Renal cortical epithelial cell (primary cell): ENCODE measurements at regions not wholly inside any gene's neighbourhood (a gene's known extent, or its start where the extent isn't known, plus 50 kb on each side); places are given as distances from the start of the nearest gene placed in this dataset.
"Not testable (repeated sequence)": the region's sequence is repeated elsewhere in the genome, so short reads cannot be mapped to it uniquely, and the experiment has no call there.

ENCODE experiments used
- DNase-seq: peaks from one replicate; pipeline ENCODE4 v3.0.0-alpha.2; 2011; ENCODE audit warnings: low read depth

DNA sequence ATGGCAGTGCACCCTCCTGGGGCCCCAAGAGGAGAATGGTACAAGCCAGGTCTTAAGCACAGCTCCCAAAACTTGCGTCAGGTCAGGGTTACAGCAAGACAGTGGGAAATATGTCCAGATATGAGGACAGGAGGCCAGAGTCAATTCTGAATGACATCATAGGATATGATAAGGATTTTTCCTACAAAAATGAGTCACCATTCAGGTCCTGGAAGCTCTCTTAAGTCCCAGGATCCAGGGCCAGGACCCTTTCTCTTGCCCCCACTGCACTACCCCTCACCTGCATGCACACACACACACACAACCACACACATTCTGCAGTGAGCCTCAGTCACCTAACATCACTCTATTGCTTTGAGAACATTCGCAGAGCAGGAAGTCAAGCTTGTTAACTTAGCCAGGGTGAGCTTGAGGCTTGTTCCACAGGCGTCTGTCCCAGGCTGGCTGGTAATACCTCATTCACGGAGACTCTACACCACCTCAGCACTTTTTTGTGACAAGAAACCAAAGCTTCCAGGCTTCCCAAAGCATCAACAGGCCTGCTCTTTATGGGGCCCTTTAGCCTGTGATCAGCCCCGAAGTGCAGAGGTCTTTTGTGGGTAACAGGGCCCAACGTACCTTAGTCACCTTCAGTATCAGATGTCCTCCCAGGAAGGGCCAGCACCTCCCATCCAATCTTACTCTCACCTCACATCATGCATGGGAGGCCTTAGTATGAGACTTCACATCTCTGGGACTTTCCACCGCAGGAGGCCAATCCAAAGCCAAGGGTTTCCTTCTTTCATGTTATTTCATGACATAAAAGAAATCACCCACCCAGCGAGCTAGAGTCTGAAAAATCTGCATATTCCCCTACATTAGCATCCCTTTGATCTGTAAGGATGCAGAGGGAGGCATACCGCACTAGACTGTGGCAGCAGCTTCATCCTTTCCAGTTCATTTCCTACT is 74.0 kb upstream of the LIPC start:
- no peak for DNase-seq

DNA sequence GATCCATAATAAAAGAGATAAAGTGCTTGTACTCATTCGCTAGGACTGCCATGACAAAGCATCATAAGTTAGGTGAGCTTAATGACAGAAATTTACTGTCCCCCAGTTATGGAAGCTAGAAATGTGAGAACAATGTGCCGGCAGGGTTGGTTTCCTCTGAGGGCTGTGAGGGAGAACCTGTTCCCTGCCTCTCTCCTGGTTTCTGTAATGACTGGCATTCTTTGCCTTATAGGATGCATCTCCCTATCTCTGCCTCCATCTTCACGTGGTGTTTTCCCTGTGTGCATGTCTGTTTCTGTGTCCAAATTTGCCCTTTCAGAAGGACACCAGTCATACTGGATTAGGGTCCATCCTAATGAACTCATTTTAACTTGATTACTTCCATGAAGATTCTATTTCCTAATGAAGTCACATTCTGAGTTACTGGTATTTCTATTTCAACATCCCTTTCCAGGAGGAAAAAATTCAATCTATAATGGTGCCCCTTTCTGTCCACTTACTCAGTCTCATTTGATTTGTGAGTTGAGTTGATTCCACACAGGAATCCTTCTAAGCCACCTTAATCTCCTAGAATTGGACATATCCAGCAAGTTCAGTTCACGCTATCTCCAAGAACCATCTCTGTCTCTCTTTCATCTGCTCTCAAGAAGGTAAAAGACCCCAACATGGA is 71.2 kb upstream of the LIPC start:
- DNase-seq, result no peak

DNA sequence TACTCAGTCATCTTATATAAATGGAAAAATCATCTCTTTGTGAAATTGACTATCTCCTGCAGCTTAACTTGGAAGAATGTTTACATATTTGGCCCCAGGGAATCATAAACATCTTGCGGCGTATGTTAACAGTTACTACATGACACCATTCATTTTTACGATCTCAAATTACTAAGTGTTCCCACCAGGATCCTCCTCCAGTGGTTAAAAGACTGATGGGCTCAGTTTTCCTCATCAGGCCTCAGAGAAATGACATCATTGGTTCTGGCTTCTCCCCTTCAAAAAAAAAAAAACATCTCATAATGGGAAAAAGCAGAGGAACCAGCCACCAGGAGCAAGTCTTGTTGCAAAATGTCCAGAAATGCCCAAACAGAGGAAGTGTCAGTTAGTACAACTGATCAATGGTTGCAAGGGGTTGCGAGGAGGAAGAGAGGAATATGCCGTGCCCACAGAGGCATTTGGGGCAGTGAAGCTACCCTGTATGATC is 70.5 kb upstream of the LIPC start:
- DNase-seq, result peak; percentile 23

- no peak for DNase-seq
Measured at GRCh38 chr15:58362262-58362922, 69.4 kb upstream of the LIPC start.

DNA sequence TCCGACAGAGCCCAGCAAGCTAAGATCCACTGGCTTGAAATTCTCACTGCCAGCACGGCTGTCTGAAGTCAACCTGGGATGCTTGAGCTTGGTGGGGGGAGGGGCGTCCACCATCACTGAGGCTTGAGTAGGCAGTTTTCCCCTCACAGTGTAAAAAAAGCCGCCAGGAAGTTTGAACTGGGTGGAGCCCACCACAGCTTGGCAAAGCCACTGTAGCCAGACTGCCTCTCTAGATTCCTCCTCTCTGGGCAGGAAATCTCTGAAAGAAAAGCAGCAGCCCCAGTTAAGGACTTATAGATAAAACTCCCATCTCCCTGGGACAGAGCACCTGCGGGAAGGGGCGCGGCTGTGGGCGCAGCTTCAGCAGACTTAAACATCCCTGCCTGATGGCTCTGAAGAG is 68.7 kb upstream of the LIPC start:
- not testable (repeated sequence) for DNase-seq

GRCh38 chr15:58363673-58364072 is 68.1 kb upstream of the LIPC start:
- not testable (repeated sequence) for DNase-seq

GRCh38 chr15:58365098-58365497 is 66.7 kb upstream of the LIPC start:
- DNase-seq, result not testable (repeated sequence)

DNA sequence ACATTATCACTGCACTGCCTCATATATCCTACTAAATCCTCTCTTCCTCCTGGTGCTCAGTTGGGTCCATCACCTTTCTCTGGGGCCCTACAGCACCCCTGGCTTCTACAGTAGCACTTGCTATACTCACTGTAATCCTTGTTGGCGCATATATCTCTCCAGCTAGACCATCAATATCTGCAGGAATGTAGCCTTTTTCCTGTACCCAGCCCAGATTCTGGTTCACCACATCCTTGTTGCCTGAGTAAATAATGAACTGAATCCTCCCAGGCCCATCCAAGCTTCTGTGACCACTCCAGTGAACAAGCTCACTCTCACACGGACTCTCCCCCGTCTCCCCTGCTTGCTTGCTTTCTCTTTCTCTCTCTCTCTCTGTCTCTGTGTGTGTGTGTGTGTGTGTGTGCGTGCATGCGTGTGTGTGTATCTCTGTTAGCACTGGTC is 62.5 kb upstream of the LIPC start:
- peak; percentile 93 for DNase-seq

DNA sequence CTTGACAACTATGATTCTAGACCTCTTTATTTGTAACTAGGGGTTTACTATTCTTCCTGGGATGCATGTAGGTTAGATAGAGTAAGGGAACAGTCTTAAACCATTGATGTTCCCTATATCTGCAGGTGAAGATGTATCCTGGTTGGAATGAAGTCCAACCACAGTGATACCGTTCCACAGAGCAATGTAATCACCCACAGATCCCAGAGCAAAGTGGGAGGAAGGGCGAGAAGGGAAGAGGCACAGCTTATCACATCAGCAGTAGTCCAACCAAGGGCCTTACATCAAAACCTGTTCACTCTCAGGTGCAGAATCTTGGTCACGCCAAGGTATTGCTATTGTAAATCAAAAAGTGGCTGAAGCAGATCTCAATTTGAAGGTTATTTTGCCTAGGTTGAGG is 61.8 kb upstream of the LIPC start:
- DNase-seq, result no peak

DNA sequence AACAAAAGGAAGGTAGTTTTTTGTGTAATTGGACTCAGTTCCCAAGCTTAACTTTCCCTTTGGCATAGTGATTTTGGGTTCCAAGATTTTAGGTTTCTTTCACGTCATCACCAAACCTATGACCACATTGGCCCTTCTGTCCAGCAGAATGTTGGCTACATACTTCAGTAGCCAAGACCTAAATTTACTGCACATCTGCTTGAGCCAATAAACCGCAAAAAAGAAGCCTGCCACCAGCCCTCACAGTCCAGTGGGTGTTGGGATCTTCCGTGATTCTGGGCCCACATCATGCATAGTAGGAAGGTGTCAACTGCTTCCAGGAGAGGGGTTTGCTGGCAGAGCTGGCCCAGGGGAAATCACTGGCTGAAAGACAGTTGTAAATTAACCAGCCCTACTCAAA is 57.6 kb upstream of the LIPC start:
- DNase-seq, result peak; percentile 33

GRCh38 chr15:58377193-58377592 is 54.6 kb upstream of the LIPC start:
- no peak for DNase-seq

- peak; percentile 83 for DNase-seq
Measured at GRCh38 chr15:58378241-58379085, 53.3 kb upstream of the LIPC start.

GRCh38 chr15:58379454-58379853 is 52.3 kb upstream of the LIPC start:
- not testable (repeated sequence) for DNase-seq

DNA sequence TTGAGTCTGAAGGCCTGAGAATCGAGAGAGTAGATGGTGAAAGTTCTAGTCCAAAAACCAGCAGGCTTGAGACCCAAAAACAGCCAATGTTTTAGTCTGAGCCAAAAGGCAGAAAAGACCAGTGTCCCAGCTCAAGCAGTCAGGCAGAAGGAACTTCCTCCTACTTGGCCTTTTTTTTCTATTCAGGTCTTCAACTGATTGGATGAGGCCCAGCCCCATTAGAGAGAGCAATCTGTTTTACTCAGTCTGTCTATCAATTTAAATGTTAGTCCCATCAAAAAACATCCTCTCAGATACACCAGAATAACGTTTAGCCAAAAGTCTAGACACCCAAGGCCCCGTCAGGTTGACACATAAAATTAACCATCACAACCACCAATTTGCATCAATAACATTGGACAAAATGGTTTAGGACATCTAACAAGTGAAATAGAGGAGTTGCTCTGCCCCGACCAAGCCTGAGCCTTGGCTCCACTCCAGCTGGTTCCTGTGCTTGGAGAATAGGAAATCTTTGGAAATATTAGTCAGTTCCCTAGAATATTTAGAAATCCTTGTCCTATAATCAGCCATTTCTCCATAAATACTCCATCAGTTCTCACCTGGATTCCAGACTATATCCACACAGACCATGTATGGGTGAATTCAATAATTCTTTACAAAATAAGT is 51.4 kb upstream of the LIPC start:
- DNase-seq, result no peak

GRCh38 chr15:58381697-58382096 is 50.1 kb upstream of the LIPC start:
- no peak for DNase-seq
